Neural crest cell (in vitro differentiated cells): ENCODE measurements at regions not wholly inside any gene's neighbourhood (a gene's known extent, or its start where the extent isn't known, plus 50 kb on each side); places are given as distances from the start of the nearest gene placed in this dataset.
"Not testable (repeated sequence)": the region's sequence is repeated elsewhere in the genome, so short reads cannot be mapped to it uniquely, and the experiment has no call there.

Source experiments
- DNase-seq: peaks from one replicate; pipeline ENCODE4 v3.0.0; 2021; ENCODE audit warnings: low read depth, mixed read lengths, low spot score
- H3K27ac Mint-ChIP-seq: one replicate; pipeline ENCODE4 v1.8.0; 2021; ENCODE audit warnings: mild to moderate bottlenecking, mixed read lengths; ENCODE audit not compliant: unreplicated experiment
- H3K27me3 Mint-ChIP-seq: 2 replicates; pipeline ENCODE4 v1.8.0; 2021; ENCODE audit warnings: low read depth, mild to moderate bottlenecking, mixed read lengths
- H3K36me3 Mint-ChIP-seq: 2 replicates; pipeline ENCODE4 v1.8.0; 2021; ENCODE audit warnings: low read depth, mild to moderate bottlenecking, mixed read lengths
- H3K4me1 Mint-ChIP-seq: 2 replicates; pipeline ENCODE4 v1.8.0; 2021; ENCODE audit warnings: mixed read lengths
- H3K4me3 Mint-ChIP-seq: one replicate; pipeline ENCODE4 v1.8.0; 2021; ENCODE audit warnings: mild to moderate bottlenecking, mixed read lengths
- H3K9me3 Mint-ChIP-seq: 2 replicates; pipeline ENCODE4 v1.8.0; 2021; ENCODE audit warnings: mixed read lengths
- CTCF ChIP-seq: fragments of 200-600 bp; sonication (generic); conservative IDR thresholded peaks from 2 replicates; pipeline ENCODE4 v1.5.0; 2021; ENCODE audit warnings: antibody characterized with exemption, mild to moderate bottlenecking

GRCh38 chr1:189726806-189727205 lies 750.9 kb downstream of the BRINP3 start:
- H3K4me1 Mint-ChIP-seq: no peaks in the 10 kb centered on the region
- H3K4me3 Mint-ChIP-seq: no peak overlapping the region
- peaks cover 7% of the 10 kb centered on the region for H3K9me3 Mint-ChIP-seq
- TF ChIP-seq CTCF: no peak
- H3K27ac Mint-ChIP-seq: no peak overlapping the region
- no peaks in the 10 kb centered on the region for H3K27me3 Mint-ChIP-seq
- no peak for DNase-seq
- H3K36me3 Mint-ChIP-seq: no peaks in the 10 kb centered on the region

GRCh38 chr1:189751311-189751710 lies 726.4 kb downstream of the BRINP3 start:
- Mint-ChIP-seq H3K27ac (no peak overlapping the region), H3K27me3 (no peaks in the 10 kb centered on the region), H3K4me3 (no peak overlapping the region), H3K9me3 (peaks cover 4% of the 10 kb centered on the region), H3K4me1 (peaks cover 6% of the 10 kb centered on the region), H3K36me3 (peaks cover 9% of the 10 kb centered on the region)
- TF ChIP-seq CTCF: no peak
- DNase-seq: no peak

- peaks cover 4% of the 10 kb centered on the region for H3K9me3 Mint-ChIP-seq
- peaks cover 6% of the 10 kb centered on the region for H3K4me1 Mint-ChIP-seq
- no peak for DNase-seq
- H3K27me3 Mint-ChIP-seq: no peaks in the 10 kb centered on the region
- H3K4me3 Mint-ChIP-seq: no peak overlapping the region
- H3K36me3 Mint-ChIP-seq: peaks cover 9% of the 10 kb centered on the region
- no peak overlapping the region for H3K27ac Mint-ChIP-seq
- TF ChIP-seq CTCF: no peak
Observed at GRCh38 chr1:189752461-189752995, 725.1 kb downstream of the BRINP3 start.

- H3K27ac Mint-ChIP-seq, H3K36me3 Mint-ChIP-seq, H3K4me1 Mint-ChIP-seq, H3K27me3 Mint-ChIP-seq, H3K4me3 Mint-ChIP-seq, DNase-seq, H3K9me3 Mint-ChIP-seq: not testable (repeated sequence)
Observed at GRCh38 chr1:189755100-189755499, 722.6 kb downstream of the BRINP3 start.

- Mint-ChIP-seq H3K36me3 (no peaks in the 10 kb centered on the region), H3K4me3 (no peak overlapping the region), H3K9me3 (peaks cover 2% of the 10 kb centered on the region), H3K4me1 (no peaks in the 10 kb centered on the region), H3K27ac (no peak overlapping the region), H3K27me3 (no peaks in the 10 kb centered on the region)
- DNase-seq: no peak
- TF ChIP-seq CTCF: no peak
Observed at GRCh38 chr1:189764391-189765320, 713.0 kb downstream of the BRINP3 start.

- DNase-seq: no peak
- Mint-ChIP-seq H3K4me3 (no peak overlapping the region), H3K27me3 (no peaks in the 10 kb centered on the region), H3K4me1 (no peaks in the 10 kb centered on the region), H3K27ac (no peak overlapping the region), H3K9me3 (peaks cover 4% of the 10 kb centered on the region), H3K36me3 (no peaks in the 10 kb centered on the region)
- no peak for TF ChIP-seq CTCF
Observed at GRCh38 chr1:189769448-189769847, 708.2 kb downstream of the BRINP3 start.
